HG02970 (cell line): ENCODE measurements at regions not wholly inside any gene's neighbourhood (a gene's known extent, or its start where the extent isn't known, plus 50 kb on each side); places are given as distances from the start of the nearest gene placed in this dataset.

Source experiments
- ATAC-seq: cut with Tn5 transposase; IDR thresholded peaks from one replicate; pipeline ENCODE4 v1.9.1; 2021; ENCODE audit warnings: mild to moderate bottlenecking, moderate library complexity, moderate number of reproducible peaks; ENCODE audit not compliant: unreplicated experiment, low FRiP score

- no peak for ATAC-seq
Measured at GRCh38 chr4:41865306-41865980, 69.8 kb upstream of the TMEM33 start.

GRCh38 chr4:41859087-41859486 is 76.1 kb upstream of the TMEM33 start:
- no peak for ATAC-seq

GRCh38 chr4:41857226-41857641 is 78.0 kb upstream of the TMEM33 start:
- ATAC-seq, result no peak

- no peak for ATAC-seq
Measured at GRCh38 chr4:41856797-41857196, 78.4 kb upstream of the TMEM33 start.

GRCh38 chr4:41853973-41854372 is 81.3 kb upstream of the TMEM33 start:
- no peak for ATAC-seq

GRCh38 chr4:41852229-41852628 is 83.0 kb upstream of the TMEM33 start:
- ATAC-seq, result no peak

- no peak for ATAC-seq
Measured at GRCh38 chr4:41851621-41852020, 83.6 kb upstream of the TMEM33 start.

GRCh38 chr4:41844327-41844726 is 90.9 kb upstream of the TMEM33 start:
- ATAC-seq, result no peak

- ATAC-seq, result peak; percentile 49
Measured at GRCh38 chr4:41839916-41840854, 91.7 kb upstream of the PHOX2B start.

GRCh38 chr4:41838590-41838989 is 90.1 kb upstream of the PHOX2B start:
- ATAC-seq, result no peak

- ATAC-seq, result no peak
Measured at GRCh38 chr4:41835321-41835995, 86.9 kb upstream of the PHOX2B start.

- ATAC-seq, result no peak
Measured at GRCh38 chr4:41832961-41833360, 84.4 kb upstream of the PHOX2B start.

GRCh38 chr4:41822325-41822724 is 73.8 kb upstream of the PHOX2B start:
- no peak for ATAC-seq

GRCh38 chr4:41820473-41820872 is 71.9 kb upstream of the PHOX2B start:
- no peak for ATAC-seq

- ATAC-seq, result no peak
Measured at GRCh38 chr4:41819621-41820020, 71.1 kb upstream of the PHOX2B start.

- no peak for ATAC-seq
Measured at GRCh38 chr4:41815473-41815872, 66.9 kb upstream of the PHOX2B start.

GRCh38 chr4:41814565-41814964 is 66.0 kb upstream of the PHOX2B start:
- no peak for ATAC-seq

GRCh38 chr4:41806807-41807206 is 58.3 kb upstream of the PHOX2B start:
- no peak for ATAC-seq

- no peak for ATAC-seq
Measured at GRCh38 chr4:41802590-41802989, 54.1 kb upstream of the PHOX2B start.

GRCh38 chr4:41799126-41799525 is 50.6 kb upstream of the PHOX2B start:
- no peak for ATAC-seq
